Thyroid gland (tissue), 4 donors: ENCODE measurements at regions not wholly inside any gene's neighbourhood (a gene's known extent, or its start where the extent isn't known, plus 50 kb on each side); places are given as distances from the start of the nearest gene placed in this dataset.

Source experiments
- POLR2A ChIP-seq, 2 donors: fragments of 450-650 bp; IDR thresholded peaks; one replicate each; pipeline ENCODE4 v1.6.1; 2017; ENCODE audit warnings: antibody characterized with exemption in 2 of 2, mild to moderate bottlenecking in 2 of 2, moderate library complexity in 1 of 2
- TF ChIP-seq, protein P1 (sequence below), 6 experiments: fragments of 200-600 bp in 3 of 6; fragments of 450-650 bp in 3 of 6; sonication (generic) in 3 of 6; IDR thresholded peaks; one replicate each; pipeline ENCODE4 v1.5.1; 2016 to 2019; ENCODE audit warnings: antibody characterized with exemption in 6 of 6, mild to moderate bottlenecking in 2 of 6, inconsistent platforms in 1 of 6, moderate library complexity in 1 of 6

DNA sequence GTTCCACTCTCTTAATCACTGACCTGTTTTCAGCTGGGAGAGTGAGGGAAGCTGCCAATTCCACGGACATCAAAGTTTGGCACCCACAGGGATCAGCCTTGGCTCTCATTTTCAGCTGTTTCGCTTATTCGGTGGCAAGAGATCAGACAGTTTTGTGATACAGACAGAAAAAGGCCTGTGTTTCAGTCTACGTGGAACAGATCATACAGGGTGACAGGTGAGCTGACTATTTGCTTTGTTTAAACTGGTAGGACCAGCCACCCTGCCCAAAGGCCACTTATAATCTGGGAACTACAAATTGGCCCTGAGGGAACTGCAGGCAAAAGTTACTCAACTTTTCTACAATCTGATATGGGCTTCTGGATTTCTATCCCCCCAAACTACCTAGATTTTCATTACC is 128.6 kb downstream of the ZNF467 start:
- TF ChIP-seq, protein P1, sequence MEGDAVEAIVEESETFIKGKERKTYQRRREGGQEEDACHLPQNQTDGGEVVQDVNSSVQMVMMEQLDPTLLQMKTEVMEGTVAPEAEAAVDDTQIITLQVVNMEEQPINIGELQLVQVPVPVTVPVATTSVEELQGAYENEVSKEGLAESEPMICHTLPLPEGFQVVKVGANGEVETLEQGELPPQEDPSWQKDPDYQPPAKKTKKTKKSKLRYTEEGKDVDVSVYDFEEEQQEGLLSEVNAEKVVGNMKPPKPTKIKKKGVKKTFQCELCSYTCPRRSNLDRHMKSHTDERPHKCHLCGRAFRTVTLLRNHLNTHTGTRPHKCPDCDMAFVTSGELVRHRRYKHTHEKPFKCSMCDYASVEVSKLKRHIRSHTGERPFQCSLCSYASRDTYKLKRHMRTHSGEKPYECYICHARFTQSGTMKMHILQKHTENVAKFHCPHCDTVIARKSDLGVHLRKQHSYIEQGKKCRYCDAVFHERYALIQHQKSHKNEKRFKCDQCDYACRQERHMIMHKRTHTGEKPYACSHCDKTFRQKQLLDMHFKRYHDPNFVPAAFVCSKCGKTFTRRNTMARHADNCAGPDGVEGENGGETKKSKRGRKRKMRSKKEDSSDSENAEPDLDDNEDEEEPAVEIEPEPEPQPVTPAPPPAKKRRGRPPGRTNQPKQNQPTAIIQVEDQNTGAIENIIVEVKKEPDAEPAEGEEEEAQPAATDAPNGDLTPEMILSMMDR (IDR thresholded peaks at IDR 0.05), result no peak
- TF ChIP-seq POLR2A (IDR thresholded peaks at IDR 0.05), result no peak
